ENCODE measurements at regions not wholly inside any gene's neighbourhood (a gene's known extent, or its start where the extent isn't known, plus 50 kb on each side); places are given as distances from the start of the nearest gene placed in this dataset.

DNA sequence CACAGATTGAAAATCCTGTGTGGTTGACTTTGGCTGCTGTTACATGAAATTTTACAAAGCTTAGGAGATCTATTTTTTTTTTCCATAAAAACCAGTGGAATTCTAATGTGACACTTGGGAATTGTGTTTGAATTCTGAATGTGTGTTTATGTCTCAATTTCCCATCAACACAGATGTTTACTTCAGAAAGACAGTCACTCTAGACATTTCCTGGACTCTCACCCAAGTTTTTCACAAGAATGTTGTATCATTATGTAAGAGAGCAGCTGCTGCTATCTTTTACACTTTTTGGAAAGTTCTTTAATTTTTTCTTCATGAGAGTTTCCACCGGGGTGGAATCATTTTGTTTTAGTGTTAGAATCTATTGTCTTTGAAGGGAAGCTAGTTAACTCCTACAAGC, 210.1 kb downstream of the GIPC2 start:
- TF ChIP-seq, protein P1, sequence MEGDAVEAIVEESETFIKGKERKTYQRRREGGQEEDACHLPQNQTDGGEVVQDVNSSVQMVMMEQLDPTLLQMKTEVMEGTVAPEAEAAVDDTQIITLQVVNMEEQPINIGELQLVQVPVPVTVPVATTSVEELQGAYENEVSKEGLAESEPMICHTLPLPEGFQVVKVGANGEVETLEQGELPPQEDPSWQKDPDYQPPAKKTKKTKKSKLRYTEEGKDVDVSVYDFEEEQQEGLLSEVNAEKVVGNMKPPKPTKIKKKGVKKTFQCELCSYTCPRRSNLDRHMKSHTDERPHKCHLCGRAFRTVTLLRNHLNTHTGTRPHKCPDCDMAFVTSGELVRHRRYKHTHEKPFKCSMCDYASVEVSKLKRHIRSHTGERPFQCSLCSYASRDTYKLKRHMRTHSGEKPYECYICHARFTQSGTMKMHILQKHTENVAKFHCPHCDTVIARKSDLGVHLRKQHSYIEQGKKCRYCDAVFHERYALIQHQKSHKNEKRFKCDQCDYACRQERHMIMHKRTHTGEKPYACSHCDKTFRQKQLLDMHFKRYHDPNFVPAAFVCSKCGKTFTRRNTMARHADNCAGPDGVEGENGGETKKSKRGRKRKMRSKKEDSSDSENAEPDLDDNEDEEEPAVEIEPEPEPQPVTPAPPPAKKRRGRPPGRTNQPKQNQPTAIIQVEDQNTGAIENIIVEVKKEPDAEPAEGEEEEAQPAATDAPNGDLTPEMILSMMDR (IDR thresholded peaks at IDR 0.05; ENCODE audit: low read depth, low read length): no peak
- TF ChIP-seq EZH2phosphoT487 (IDR thresholded peaks at IDR 0.05; ENCODE audit: low read depth): no peak

Data from OCI-LY3 (cell line).